ENCODE measurements at regions not wholly inside any gene's neighbourhood (a gene's known extent, or its start where the extent isn't known, plus 50 kb on each side); places are given as distances from the start of the nearest gene placed in this dataset.

- TF ChIP-seq ZNF622 (IDR thresholded peaks at IDR 0.05): no peak
- no peak for TF ChIP-seq MAX (IDR thresholded peaks at IDR 0.05; ENCODE audit: low read depth, low read length)
- no peak for TF ChIP-seq NBN (IDR thresholded peaks at IDR 0.05)
- no peak for TF ChIP-seq FOXM1 (IDR thresholded peaks at IDR 0.05; ENCODE audit: low read depth, low read length)
- no peak for TF ChIP-seq CREB1 (IDR thresholded peaks at IDR 0.05; ENCODE audit: low read depth)
- TF ChIP-seq HDAC2 (IDR thresholded peaks at IDR 0.05): no peak
- TF ChIP-seq DPF2 (IDR thresholded peaks at IDR 0.05): no peak
- TF ChIP-seq NFIC (IDR thresholded peaks at IDR 0.05; ENCODE audit: low read depth, low read length): no peak
- TF ChIP-seq NRF1 (conservative IDR thresholded peaks at IDR 0.05; ENCODE audit: low read depth, low read length): no peak
These were observed 213.0 kb upstream of the CELF4 start for GRCh38 chr18:37778417-37779165.

All from GM12878 (cell line).